ENCODE measurements at regions not wholly inside any gene's neighbourhood (a gene's known extent, or its start where the extent isn't known, plus 50 kb on each side); places are given as distances from the start of the nearest gene placed in this dataset.

- Histone ChIP-seq H3K4me1 (ENCODE audit: control insufficient read depth in 2 of 3, insufficient read depth in 2 of 3, low read depth in 1 of 3, low read length in 3 of 3) (no peaks in the 10 kb centered on the region), H3K27ac (ENCODE audit: low read depth in 2 of 2, low read length in 2 of 2) (no peak overlapping the region), H3K27me3 (ENCODE audit: control insufficient read depth, insufficient read depth, low read length) (no peaks in the 10 kb centered on the region), H3K9ac (ENCODE audit: low read length in 3 of 3) (no peak overlapping the region), H3K36me3 (ENCODE audit: control insufficient read depth in 2 of 3, insufficient read depth in 3 of 3, low read length in 3 of 3) (no peaks in the 10 kb centered on the region), H3K4me3 (ENCODE audit: low read length in 3 of 3) (no peak overlapping the region), H3K9me3 (ENCODE audit: control insufficient read depth in 2 of 3, insufficient read depth in 1 of 3, low read length in 3 of 3) (no peaks in the 10 kb centered on the region)
- no peak for DNase-seq
- intact Hi-C loops (cut with DNase I): no loop called here
- no peak for FAIRE-seq
- no peak for TF ChIP-seq CTCF (IDR thresholded peaks at IDR 0.05; ENCODE audit: borderline replicate concordance, extremely low read depth, insufficient read depth)
These were observed 105.5 kb downstream of the TES start for GRCh38 chr7:116315803-116316202.

- intact Hi-C loops (cut with DNase I): no loop called here
- Histone ChIP-seq H3K36me3 (ENCODE audit: control insufficient read depth in 2 of 3, insufficient read depth in 3 of 3, low read length in 3 of 3) (no peaks in the 10 kb centered on the region), H3K27ac (ENCODE audit: low read depth in 2 of 2, low read length in 2 of 2) (no peak overlapping the region), H3K27me3 (ENCODE audit: control insufficient read depth, insufficient read depth, low read length) (no peaks in the 10 kb centered on the region), H3K4me3 (ENCODE audit: low read length in 3 of 3) (no peak overlapping the region), H3K9ac (ENCODE audit: low read length in 3 of 3) (no peak overlapping the region), H3K4me1 (ENCODE audit: control insufficient read depth in 2 of 3, insufficient read depth in 2 of 3, low read depth in 1 of 3, low read length in 3 of 3) (no peaks in the 10 kb centered on the region), H3K9me3 (ENCODE audit: control insufficient read depth in 2 of 3, insufficient read depth in 1 of 3, low read length in 3 of 3) (no peaks in the 10 kb centered on the region)
- TF ChIP-seq CTCF (IDR thresholded peaks at IDR 0.05; ENCODE audit: borderline replicate concordance, extremely low read depth, insufficient read depth): no peak
- no peak for FAIRE-seq
- DNase-seq: no peak
These were observed 106.7 kb downstream of the TES start for GRCh38 chr7:116316838-116317628.

- DNase-seq (no peak), FAIRE-seq (no peak)
- intact Hi-C loops (cut with DNase I): no loop called here
- Histone ChIP-seq H3K4me1 (ENCODE audit: control insufficient read depth in 2 of 3, insufficient read depth in 2 of 3, low read depth in 1 of 3, low read length in 3 of 3) (no peaks in the 10 kb centered on the region), H3K27me3 (ENCODE audit: control insufficient read depth, insufficient read depth, low read length) (no peaks in the 10 kb centered on the region), H3K27ac (ENCODE audit: low read depth in 2 of 2, low read length in 2 of 2) (no peak overlapping the region), H3K4me3 (ENCODE audit: low read length in 3 of 3) (no peak overlapping the region), H3K9me3 (ENCODE audit: control insufficient read depth in 2 of 3, insufficient read depth in 1 of 3, low read length in 3 of 3) (no peaks in the 10 kb centered on the region), H3K9ac (ENCODE audit: low read length in 3 of 3) (no peak overlapping the region), H3K36me3 (ENCODE audit: control insufficient read depth in 2 of 3, insufficient read depth in 3 of 3, low read length in 3 of 3) (no peaks in the 10 kb centered on the region)
- no peak for TF ChIP-seq CTCF (IDR thresholded peaks at IDR 0.05; ENCODE audit: borderline replicate concordance, extremely low read depth, insufficient read depth)
These were observed 107.6 kb downstream of the TES start for GRCh38 chr7:116317907-116318306.

GRCh38 chr7:116322541-116322940 lies 112.2 kb downstream of the TES start:
- no peak overlapping the region for H3K27ac ChIP-seq (ENCODE audit: low read depth in 2 of 2, low read length in 2 of 2)
- no peaks in the 10 kb centered on the region for H3K36me3 ChIP-seq (ENCODE audit: control insufficient read depth in 2 of 3, insufficient read depth in 3 of 3, low read length in 3 of 3)
- H3K4me1 ChIP-seq (ENCODE audit: control insufficient read depth in 2 of 3, insufficient read depth in 2 of 3, low read depth in 1 of 3, low read length in 3 of 3): no peaks in the 10 kb centered on the region
- H3K9me3 ChIP-seq (ENCODE audit: control insufficient read depth in 2 of 3, insufficient read depth in 1 of 3, low read length in 3 of 3): no peaks in the 10 kb centered on the region
- no peak for TF ChIP-seq CTCF (IDR thresholded peaks at IDR 0.05; ENCODE audit: borderline replicate concordance, extremely low read depth, insufficient read depth)
- no peaks in the 10 kb centered on the region for H3K27me3 ChIP-seq (ENCODE audit: control insufficient read depth, insufficient read depth, low read length)
- no peak overlapping the region for H3K4me3 ChIP-seq (ENCODE audit: low read length in 3 of 3)
- DNase-seq: no peak
- H3K9ac ChIP-seq (ENCODE audit: low read length in 3 of 3): no peak overlapping the region
- no peak for FAIRE-seq
- intact Hi-C loops (cut with DNase I): no loop called here
